GOT3 (cell line): ENCODE measurements at regions not wholly inside any gene's neighbourhood (a gene's known extent, or its start where the extent isn't known, plus 50 kb on each side); places are given as distances from the start of the nearest gene placed in this dataset.

Experiments used
- DNase-seq: peaks from one replicate; lab custom pipeline; 2025; ENCODE audit warnings: mixed read lengths; lab: John Stamatoyannopoulos, UW

DNA sequence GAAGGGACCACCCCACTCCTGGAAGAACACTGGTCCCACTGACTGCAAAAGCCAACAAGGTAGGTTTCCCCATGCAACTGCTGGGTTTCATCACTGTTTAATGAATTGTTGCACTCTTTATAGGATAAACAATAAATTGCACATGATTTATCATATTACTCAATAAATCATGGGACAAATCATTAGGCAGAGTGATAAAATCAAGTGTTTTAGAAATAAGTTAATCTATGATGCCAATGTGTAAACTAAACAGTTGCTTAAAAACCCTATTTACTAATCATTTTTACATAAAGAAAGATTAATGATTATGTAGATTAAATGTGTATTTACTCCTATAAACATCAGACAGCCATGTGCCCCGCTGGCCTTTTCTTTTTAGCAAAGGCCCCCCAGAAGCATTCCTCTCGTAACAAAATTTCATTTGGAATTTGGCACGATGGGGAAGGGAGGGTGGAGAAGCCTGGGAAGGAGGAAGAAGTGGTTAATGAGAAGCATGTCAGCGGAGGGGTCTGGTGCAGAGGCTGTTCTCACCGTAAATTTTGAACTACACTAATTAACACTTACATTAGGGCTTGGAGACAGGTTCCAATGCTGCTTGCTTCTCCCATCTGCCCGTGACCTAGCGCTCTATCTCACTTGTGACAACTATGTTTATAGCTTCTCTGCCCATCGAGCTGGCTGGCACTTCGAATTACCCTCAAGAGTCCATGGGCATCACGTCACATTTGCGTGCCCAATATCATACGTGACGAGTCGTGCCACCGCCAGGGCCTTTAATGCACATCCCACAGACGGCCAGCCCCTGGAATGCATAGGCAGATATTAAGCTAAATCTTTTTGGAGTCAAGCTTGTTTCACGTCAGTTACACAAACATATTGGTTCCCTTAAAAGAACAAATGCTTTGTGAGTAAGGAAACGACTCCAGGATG is 357.7 kb upstream of the TSHZ3 start:
- DNase-seq: no peak

DNA sequence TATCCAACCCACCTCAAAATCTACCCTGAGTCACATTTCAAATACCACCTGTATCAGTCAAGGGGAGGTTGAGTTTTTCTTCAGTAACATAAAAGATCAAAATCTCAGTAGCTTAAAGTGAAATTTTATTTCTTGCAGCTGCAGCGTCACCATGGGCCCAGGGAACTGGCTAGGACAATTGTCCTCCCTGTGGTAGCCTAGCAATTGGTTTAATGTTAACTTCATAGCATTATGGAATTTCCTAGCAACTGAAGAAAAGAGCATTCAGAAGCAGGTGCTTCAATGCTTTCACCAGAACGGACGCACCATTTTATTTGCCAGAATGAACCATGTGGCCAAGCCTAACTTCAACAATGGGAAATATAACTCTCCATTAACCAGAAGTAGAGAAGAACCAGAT is 359.3 kb upstream of the TSHZ3 start:
- no peak for DNase-seq

DNA sequence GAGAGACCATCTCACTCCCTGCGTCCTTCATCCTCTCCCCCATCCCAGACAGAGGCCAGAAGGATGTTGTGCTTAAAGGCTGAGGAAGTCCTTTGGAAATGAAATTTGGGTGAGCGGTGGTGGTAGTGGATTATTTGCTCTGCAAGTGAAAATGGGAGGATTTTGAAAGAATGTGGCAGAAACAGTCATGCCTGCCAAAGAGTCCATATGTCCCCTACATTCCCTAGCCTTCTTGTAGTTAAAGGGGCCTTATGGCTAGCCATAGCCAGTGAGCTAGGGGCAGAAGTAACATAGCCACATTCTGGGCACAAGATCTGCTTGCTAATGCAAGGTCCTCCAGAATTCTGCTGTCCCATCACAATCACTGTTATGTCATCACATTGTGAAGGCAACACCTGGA is 360.2 kb upstream of the TSHZ3 start:
- DNase-seq: no peak

DNA sequence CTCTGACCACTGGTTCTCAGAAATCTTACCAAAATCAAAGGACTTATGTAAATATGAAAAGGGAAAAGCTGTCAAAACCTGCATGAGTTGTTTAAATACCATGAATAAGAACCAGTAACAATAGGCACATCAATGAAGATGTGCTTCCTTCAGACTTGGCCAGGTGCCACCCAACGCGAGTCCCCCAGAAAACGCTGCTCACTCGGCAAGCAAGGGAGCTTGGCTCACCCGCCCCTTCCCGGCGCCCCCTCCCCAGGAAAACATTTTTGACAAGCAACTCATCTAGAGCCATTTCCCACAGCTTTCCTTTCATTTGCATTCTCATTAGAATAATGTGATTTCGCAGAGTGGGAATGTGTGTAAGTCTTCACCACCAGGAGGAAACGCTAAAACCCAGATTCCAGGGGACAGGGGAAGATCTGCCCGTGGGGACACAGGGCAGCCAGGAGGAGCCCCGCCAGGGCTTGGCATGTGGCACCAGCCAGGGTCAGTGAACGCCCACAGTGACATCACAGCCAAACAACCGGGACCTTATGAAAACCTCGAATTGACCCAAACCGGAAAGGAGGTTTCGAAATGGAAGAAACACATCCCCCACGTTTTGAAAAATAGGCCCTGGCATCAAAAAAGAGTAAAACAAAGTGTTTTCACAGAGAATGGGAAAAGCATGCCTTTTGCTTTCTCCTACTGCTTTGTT is 366.2 kb upstream of the TSHZ3 start:
- no peak for DNase-seq

DNA sequence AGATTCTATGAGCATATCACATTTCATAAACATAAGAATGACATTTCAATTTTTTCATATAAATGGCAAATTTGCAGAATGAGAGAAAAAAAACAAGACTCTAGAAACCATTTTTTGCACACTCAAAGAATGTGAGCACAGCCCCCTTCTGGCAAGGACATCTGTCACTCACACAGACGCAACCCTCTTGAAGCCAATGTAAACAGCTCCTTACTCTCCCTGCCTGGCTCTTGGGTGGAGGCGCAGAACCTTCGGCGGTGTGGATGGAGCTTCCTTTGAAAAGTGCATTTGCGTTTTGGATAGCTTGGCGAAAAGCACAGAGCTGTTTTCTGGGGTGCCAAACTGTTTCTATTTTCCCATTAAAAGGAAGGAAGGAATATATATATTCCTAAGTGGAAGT is 367.6 kb upstream of the TSHZ3 start:
- DNase-seq: no peak

DNA sequence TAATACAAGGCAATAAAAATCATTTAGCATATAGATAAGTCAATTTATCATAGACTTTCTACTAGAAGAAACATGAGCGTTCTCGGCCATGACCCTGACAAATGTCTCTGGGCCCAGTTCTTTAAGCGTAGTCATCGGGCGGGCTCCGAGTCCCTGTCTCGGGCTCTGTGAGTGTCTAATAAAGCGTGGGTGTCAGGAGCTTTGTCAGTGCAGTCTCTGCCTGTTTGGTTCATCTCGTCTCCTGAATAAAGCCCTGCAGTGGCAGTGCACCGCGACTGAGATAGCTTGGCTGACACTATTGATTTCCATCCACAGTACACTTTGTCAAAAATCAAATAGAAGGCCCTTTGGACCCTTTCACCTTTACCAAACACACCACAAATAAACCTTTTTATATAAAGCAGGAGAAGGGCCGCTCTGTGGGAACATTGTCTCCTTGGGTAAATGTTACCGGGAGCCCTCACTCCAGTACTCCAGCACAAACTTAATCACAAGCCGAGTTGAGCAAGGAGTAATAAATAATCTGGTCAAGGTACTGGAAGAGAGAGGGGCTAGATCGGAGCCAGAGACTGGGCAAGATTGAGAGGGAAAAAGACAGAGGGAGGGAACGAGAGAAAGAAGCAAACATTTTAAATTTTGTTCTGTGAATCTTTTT is 368.2 kb upstream of the TSHZ3 start:
- DNase-seq: no peak

DNA sequence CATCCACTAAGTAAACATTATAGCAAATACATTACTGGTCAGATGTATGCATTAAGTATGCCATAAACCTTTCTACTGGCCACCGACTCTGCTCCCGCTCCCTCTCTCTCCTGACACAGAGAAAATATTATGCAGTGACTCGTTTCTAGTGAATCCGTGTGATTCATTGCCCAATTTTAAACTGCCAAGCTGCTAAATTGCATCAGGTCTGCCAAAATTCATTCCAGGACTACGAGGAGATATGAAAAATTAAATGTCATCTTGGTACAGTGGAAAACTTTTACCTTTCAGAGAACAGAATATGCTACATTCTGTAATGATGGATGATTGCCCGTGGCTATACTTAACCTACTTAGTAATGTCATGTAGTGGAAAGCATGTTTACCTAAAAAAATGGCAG is 368.8 kb upstream of the TSHZ3 start:
- no peak for DNase-seq

DNA sequence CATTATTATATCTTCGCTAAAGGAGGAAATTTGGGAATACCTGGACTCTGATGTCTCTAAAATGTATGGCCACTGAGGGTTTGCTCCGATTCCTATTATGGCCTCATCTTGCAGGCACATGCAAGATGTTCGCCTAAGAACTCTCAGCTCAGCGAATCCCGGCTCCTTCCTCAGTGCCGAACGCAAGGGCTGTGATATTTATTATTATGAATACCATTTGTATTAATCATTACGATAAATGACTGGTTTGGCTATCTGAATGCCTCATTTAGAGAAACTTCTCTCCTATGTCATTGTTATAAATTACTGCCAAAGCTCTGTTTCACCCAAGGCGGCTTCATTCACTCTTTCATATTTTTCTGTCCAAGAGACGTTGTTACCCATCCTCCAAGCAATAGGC is 369.7 kb upstream of the TSHZ3 start:
- no peak for DNase-seq

DNA sequence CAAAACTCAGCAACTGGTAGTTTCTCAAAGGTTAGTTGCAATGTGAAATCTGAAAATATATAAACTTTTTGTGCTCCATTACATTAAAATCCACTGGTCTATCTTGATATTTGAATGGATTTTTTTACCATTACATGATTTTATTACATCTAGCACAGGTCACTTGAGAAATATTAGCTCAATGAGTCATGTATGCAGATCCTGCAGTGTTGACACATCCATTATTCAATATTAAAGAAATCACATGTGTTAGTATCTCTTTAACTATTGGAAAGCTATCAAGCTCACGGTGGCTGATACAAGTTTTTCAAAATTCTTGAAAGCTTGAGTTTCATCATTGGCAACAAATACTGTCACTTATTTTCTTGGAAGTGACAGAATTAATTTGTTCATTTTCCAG is 373.9 kb upstream of the TSHZ3 start:
- no peak for DNase-seq

DNA sequence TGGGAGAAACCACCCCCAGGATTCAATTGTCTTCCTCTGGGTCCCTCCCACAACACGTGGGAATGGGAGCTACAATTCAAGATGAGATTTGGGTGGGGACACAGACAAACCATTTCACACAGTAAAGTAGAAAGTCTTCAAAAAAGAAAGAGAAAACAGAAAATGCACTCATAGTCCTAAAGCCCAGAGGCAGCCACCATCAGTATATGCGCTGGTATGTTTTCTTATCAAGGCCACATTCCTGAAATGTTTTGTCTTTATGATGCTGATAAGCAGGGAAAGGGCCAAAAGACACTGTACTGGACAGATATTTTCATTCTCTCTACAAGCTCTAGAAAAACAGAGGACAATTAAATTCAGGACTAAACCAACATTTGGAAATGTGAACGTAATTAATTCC is 375.8 kb upstream of the TSHZ3 start:
- DNase-seq: no peak

DNA sequence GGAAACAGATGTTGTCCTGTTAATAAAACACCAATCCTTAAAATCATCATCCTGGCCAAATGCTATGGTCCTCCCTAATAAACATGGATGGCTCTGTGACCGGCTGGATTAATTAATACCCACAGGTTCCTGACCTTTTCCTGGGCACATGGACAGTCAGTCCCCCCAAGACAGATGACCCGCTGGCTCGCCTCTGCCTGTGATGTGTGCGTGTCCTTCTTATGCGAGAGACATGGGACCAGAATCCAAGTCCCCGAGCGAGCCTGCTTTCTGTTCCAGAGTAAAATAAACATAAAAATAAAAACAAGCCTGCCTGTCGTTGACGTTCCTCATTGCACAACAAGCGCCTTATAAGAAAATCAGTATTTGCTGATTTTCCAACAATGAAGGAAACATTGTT is 378.3 kb upstream of the TSHZ3 start:
- no peak for DNase-seq

DNA sequence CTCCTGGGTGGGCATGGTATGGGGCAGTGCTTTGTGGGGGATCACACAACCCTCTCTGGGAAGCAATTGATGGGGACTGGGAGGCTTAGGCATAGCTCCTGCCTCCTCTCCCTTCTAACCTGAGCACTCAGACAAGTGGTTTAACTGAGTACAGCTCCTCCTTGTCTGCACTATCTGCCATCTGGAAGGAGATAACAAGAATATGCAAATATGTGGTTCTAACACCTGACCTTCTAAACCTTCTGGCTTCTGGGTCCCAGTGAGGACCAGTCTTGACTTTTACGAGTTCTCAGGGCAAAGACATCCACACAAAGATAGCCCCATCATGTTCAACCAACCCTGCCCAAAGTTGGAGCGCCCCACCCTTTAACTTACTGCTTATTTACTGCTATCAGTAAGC is 381.0 kb upstream of the TSHZ3 start:
- DNase-seq: no peak

DNA sequence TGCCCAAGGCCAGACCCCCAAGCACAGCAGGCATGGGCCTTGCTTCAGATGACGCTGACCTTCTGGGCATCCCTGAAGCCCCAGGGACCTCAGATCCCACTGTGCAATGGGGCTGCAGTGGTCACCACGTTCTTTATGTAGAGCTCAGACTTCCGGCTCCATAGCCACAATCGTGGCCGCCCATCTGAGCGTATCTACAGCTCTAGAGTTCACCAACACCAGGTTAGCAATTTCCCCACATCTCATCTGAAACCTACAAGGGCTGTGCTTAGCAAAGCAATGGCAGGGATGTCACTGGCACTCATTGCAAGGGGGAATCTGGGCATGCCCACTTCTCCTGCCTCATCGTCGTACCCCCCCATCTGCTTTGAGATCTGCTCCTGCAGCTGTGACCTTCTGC is 384.4 kb upstream of the TSHZ3 start:
- no peak for DNase-seq

DNA sequence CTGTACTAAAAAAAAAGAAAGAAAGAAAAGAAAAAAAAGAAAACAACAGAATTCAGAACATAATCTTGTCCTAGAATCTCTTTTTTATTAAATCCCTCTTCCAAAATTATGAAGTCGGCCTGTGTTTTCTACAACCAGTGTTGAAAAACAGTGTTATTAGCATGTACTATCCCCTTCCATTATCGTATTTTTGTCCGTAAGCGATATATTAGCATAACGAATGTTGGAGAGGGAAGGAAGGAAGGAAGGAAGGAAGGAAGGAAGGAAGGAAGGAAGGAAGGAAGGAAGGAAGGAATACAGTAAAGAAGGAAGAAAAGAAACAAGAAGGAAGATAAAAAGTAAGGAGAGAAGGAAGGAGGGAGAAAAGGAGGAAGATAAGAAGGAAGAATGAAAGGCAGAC is 393.0 kb upstream of the TSHZ3 start:
- DNase-seq: no peak

DNA sequence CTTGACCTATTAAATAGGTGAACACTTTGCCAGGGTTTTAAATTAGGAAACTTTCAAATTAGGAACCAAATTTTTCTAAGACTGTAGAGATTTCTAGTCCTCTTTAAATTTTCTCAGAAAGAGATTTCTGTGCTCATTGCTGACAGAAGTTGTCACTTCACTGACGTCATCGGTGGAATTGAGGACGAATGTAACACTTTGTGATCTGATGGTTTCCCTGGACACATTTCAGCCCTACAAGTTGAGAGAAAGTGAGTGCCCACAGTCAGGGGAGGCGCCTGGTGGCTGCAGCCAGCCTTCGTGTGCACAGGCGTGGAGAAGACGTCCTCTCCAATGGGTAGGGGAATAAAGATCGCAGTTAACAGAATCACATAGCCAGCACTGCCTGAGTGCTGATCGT is 396.5 kb upstream of the TSHZ3 start:
- no peak for DNase-seq

DNA sequence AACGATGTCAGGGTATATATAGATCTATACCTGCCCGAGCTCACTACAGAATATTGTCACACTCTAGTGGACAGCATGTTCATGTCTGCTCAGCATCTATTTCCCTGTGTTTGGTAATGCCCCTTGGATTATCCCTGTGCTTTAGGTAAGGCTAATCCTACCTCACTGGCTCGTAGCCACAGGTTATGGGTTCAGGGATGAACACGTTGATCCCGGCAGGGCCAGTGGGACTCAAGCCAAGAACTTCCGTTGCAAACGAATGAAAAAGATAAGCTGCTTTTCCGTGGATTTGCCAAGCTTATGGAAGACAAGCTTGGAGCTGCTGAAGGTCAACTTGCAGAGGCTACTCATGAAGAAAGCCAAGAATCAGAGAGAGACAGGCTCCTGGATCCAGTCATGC is 400.0 kb upstream of the TSHZ3 start:
- no peak for DNase-seq

DNA sequence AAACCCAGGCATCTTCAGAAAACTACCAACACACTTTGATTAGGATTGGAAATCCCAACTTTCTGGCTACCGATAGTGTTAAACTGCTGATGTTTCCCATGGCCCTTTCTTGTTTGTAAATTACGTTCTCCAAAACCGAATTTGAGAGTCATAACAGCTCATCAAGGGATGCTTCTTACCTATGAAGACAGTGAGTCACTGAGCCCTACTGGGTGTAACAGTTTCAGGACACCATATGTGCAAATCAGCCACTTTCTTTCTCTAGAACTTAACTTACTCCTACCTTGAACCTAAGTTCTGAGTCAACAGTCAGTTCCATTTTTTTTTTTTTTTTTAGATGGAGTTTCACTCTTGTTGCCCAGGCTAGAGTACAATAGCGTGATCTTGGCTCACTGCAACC is 410.1 kb upstream of the TSHZ3 start:
- DNase-seq: no peak

DNA sequence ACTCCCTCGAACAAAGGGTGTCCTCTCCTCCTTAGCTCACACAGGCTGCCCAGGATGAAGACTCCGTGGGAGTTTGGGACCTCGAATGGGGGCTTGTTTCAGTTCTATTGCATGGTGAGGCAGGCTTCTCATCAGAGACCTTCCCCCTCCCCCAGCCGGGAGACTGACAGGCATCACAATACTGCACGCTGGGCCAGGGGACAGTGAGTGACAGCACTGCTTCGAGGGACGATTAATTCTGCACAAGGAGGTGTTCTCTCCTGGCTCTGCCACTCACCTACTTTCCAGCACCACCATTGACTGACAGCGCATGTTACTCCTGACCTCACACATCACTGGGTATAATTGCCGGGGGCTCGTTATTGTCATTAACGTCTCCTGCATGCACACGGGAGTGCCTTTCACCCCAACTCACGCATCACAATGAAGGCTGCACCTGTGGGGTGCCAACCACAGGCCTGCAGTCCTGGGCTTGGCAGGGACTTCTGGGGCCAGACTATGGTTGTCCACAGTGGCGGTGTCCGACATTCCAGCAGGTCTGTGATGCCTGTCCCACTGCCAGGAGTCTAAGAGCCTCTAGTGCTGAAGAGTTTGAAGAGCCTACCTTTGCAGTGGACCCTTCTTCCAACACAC is 412.2 kb upstream of the TSHZ3 start:
- DNase-seq: no peak

DNA sequence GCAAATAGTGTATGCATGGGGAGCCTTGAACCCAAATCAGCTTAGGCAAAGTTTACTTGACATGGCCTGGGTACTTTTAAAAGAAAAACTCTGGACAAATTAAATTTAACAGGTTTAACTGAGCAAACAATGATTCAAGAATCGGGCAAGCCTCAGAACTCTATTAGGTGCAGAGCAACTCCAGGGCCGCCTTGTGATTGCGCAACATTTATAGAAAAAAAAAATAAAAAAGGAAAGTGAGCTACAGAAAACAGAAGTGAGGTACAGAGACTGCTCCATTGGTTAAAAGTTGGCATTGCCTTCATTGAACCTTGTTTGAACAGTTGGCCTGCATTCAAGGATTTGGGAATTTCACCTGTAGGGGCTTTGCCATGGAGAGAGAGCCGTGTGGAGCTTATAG is 421.0 kb upstream of the TSHZ3 start:
- no peak for DNase-seq

DNA sequence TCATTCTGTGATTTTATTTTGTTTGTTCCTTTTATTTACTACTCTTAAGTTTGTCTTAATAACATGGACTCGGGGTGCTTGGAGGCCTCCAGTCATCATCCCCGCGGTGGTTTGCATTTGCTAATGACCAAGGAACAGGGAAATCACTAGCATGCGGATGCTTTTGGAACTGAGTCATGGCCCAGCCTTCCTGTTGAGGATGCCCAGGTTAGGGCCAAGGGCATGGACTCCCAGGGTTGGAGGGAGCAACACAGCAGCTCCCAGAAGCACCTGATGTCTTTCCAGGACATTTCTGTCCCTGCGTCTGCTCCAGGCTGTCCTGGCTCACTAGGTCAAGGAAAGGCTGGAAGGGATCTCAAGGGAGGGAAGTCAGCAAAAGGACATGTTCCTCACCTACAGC is 423.7 kb upstream of the TSHZ3 start:
- DNase-seq: no peak

DNA sequence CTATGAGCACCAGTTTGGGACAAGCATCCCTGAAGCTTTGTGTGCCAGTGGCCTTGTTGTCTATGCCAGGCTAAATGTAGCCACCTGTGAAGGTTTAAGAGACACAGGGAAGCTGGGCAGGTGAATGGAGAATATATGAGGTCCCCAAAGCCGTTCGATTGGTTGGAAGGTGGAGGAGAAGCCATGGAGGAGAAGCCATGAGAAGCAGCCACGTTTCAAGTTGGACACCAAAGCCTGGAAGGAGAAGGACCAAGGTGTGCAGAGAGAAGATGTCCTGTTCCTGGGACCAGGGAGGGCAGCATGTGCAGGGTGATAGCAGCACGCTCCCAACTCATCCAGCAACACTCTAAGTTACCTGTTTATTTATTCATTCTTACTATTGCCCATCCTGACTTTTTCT is 432.3 kb upstream of the TSHZ3 start:
- no peak for DNase-seq

DNA sequence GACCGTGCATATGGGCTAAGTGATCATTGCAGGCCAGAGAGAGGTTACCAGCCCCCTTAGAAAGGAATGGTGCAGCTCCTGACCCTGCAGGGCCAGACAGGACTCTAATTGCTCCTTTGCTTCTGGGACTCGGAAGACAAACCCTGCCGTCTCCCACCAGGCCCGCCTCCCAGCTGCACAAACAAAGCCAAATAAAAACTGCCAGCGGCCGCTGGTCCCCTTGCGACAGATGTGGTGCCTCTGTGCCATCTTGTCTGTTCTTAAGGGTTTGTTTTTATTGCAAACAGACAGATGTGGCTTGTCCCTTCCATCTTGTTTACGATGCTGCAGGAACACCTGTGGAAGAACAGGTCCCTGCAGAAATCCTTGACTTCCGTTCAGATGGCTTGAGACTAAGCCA is 434.4 kb upstream of the TSHZ3 start:
- no peak for DNase-seq

DNA sequence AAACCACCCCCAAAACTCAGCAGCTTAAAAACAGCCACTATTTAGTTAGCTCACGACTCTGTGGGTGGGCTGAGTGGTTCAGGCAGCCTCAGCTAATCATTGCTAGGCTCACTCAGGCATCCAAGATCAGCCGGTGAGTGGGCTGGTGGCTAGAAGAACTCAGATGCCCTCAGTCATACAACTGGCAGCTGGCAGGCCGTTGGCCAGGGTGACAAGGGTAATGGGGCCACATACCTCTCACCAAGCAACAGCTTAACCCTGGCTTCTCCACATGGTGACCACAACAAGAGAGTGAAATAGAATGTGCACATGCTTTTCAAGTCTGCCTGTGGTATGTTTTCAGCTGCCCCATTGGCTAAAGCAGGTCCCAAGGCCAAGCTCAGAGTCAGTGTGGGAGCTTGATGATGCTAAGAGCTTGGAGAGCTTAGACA is 435.4 kb upstream of the TSHZ3 start:
- DNase-seq: no peak
